OCI-LY7 (cell line): ENCODE measurements at regions not wholly inside any gene's neighbourhood (a gene's known extent, or its start where the extent isn't known, plus 50 kb on each side); places are given as distances from the start of the nearest gene placed in this dataset.

Source experiments
- BruUV-seq: library from RNA; stranded (reverse); fragments of 400-500 nt; replicated peaks from 2 replicates; lab custom pipeline; 2021; lab: Mats Ljungman, UMichigan
- CTCF ChIA-PET: fragments of 300-600 bp; sonication (Branson Sonifier 250); formaldehyde crosslinking; loops from one replicate; lab custom pipeline; 2022; ENCODE audit warnings: antibody characterized with exemption; ENCODE audit not compliant: unreplicated experiment; lab: Charles Lee
- POLR2A ChIA-PET: fragments of 300-600 bp; sonication (Branson Sonifier 250); formaldehyde crosslinking; loops from one replicate; lab custom pipeline; 2022; ENCODE audit warnings: antibody characterized with exemption; lab: Charles Lee
- DNase-seq: peaks from one replicate; pipeline ENCODE4 v3.0.0-alpha.2; 2015; ENCODE audit warnings: low spot score
- H2AFZ ChIP-seq: fragments of 200-600 bp; sonication (generic), shearing (Covaris generic); 2 replicates; pipeline ENCODE4 v1.6.1; 2014; ENCODE audit warnings: mild to moderate bottlenecking, antibody characterized with exemption, low read length, moderate library complexity
- H3K27ac ChIP-seq: fragments of 200-600 bp; sonication (generic); 2 replicates; pipeline ENCODE4 v1.5.1; 2014; ENCODE audit warnings: mixed run types, low read depth, mild to moderate bottlenecking, moderate library complexity, low read length, inconsistent platforms; ENCODE audit not compliant: poor library complexity, severe bottlenecking
- H3K36me3 ChIP-seq: fragments of 200-600 bp; sonication (generic); 2 replicates; pipeline ENCODE4 v1.6.1; 2014; ENCODE audit warnings: mild to moderate bottlenecking, antibody characterized with exemption, low read length, moderate library complexity, mixed read lengths; ENCODE audit not compliant: insufficient read depth
- H3K4me1 ChIP-seq: fragments of 200-600 bp; sonication (generic); 2 replicates; pipeline ENCODE4 v1.5.1; 2014; ENCODE audit warnings: mild to moderate bottlenecking, low read length; ENCODE audit not compliant: insufficient read depth, poor library complexity, severe bottlenecking
- H3K4me2 ChIP-seq: fragments of 200-600 bp; sonication (generic); 2 replicates; pipeline ENCODE4 v1.6.1; 2014; ENCODE audit warnings: mild to moderate bottlenecking, low read length
- H3K4me3 ChIP-seq: fragments of 200-600 bp; sonication (generic); 2 replicates; pipeline ENCODE4 v1.5.1; 2014; ENCODE audit warnings: mild to moderate bottlenecking, low read depth, low read length; ENCODE audit not compliant: poor library complexity, severe bottlenecking
- H3K79me2 ChIP-seq: fragments of 200-600 bp; sonication (generic); 2 replicates; pipeline ENCODE4 v1.6.1; 2016; ENCODE audit warnings: low read depth, mild to moderate bottlenecking, low read length, moderate library complexity, mixed read lengths; ENCODE audit not compliant: insufficient read depth
- H3K9me2 ChIP-seq: fragments of 200-600 bp; sonication (generic); 2 replicates; pipeline ENCODE4 v1.6.1; 2016; ENCODE audit warnings: mild to moderate bottlenecking, low read length, mixed read lengths; ENCODE audit not compliant: insufficient read depth
- H3K9me3 ChIP-seq: fragments of 200-600 bp; sonication (generic); 2 replicates; pipeline ENCODE4 v1.6.1; 2014; ENCODE audit warnings: mild to moderate bottlenecking, mixed run types, low read length, mixed read lengths
- H4K20me1 ChIP-seq: fragments of 200-600 bp; sonication (generic); 2 replicates; pipeline ENCODE4 v1.6.1; 2014; ENCODE audit warnings: mild to moderate bottlenecking, antibody characterized with exemption, low read length, moderate library complexity, mixed read lengths; ENCODE audit not compliant: insufficient read depth
- CTCF ChIP-seq: fragments of 200-600 bp; sonication (generic); conservative IDR thresholded peaks from 2 replicates; pipeline ENCODE4 v1.5.1; 2014; ENCODE audit warnings: mild to moderate bottlenecking, antibody characterized with exemption, low read length, moderate library complexity, mixed read lengths
- EZH2phosphoT487 ChIP-seq: fragments of 200-600 bp; sonication (generic); IDR thresholded peaks from 2 replicates; pipeline ENCODE4 v1.6.1; 2018; ENCODE audit warnings: low read depth, borderline replicate concordance, mild to moderate bottlenecking, mixed run types, antibody characterized with exemption, low read length, moderate library complexity, mixed read lengths
- intact Hi-C: fragments of 100-400 bp; cut with micrococcal nuclease; formaldehyde crosslinking; loops from one replicate; pipeline ENCODE4 v1.10.0; 2022; ENCODE audit not compliant: unreplicated experiment

GRCh38 chr6:25085756-25086155 is 150.0 kb upstream of the RIPOR2 start:
- BruUV-seq, result no TSS peak
- Histone ChIP-seq H3K79me2 (no peaks in the 10 kb centered on the region), H3K4me3 (no peak overlapping the region), H3K36me3 (no peaks in the 10 kb centered on the region), H3K9me2 (no peaks in the 10 kb centered on the region), H3K9me3 (no peaks in the 10 kb centered on the region), H3K27ac (no peak overlapping the region), H3K4me2 (no peak overlapping the region), H4K20me1 (no peaks in the 10 kb centered on the region), H3K4me1 (no peaks in the 10 kb centered on the region), H2AFZ (no peak overlapping the region)
- intact Hi-C loops, result loop anchor here (10.0 kb wide), 1 partner anchor 89 kb away; no protein-coding TSS in a partner anchor
- peak; percentile 16 for DNase-seq
- TF ChIP-seq EZH2phosphoT487 (no peak), CTCF (no peak)
- ChIA-PET CTCF (no interaction called here), POLR2A (interaction anchor here (0.6 to 1.3 kb wide), 5 partner anchors 15 to 196 kb away, joined by 3 to 6 read pairs (median 3); no protein-coding TSS in a partner anchor)

GRCh38 chr6:25086500-25087091 is 150.8 kb upstream of the RIPOR2 start:
- H3K36me3 ChIP-seq, result no peaks in the 10 kb centered on the region
- DNase-seq, result no peak
- no TSS peak for BruUV-seq
- no peaks in the 10 kb centered on the region for H3K9me3 ChIP-seq
- POLR2A ChIA-PET, result interaction anchor here (0.6 kb wide), 1 partner anchor 107 kb away, joined by 3 read pairs; no protein-coding TSS in a partner anchor
- H3K4me1 ChIP-seq, result no peaks in the 10 kb centered on the region
- no peaks in the 10 kb centered on the region for H4K20me1 ChIP-seq
- TF ChIP-seq CTCF (no peak), EZH2phosphoT487 (no peak)
- H3K4me3 ChIP-seq, result no peak overlapping the region
- intact Hi-C loops, result loop anchor here (10.0 kb wide), 1 partner anchor 88 kb away; no protein-coding TSS in a partner anchor
- H3K4me2 ChIP-seq, result no peak overlapping the region
- CTCF ChIA-PET, result no interaction called here
- no peak overlapping the region for H2AFZ ChIP-seq
- no peaks in the 10 kb centered on the region for H3K9me2 ChIP-seq
- H3K27ac ChIP-seq, result no peak overlapping the region
- no peaks in the 10 kb centered on the region for H3K79me2 ChIP-seq

GRCh38 chr6:25088513-25088912 is 152.8 kb upstream of the RIPOR2 start:
- intact Hi-C loops, result loop anchor here (10.0 kb wide), 1 partner anchor 86 kb away; no protein-coding TSS in a partner anchor
- Histone ChIP-seq H3K4me3 (no peak overlapping the region), H3K9me3 (no peaks in the 10 kb centered on the region), H3K9me2 (no peaks in the 10 kb centered on the region), H2AFZ (no peak overlapping the region), H3K79me2 (no peaks in the 10 kb centered on the region), H3K4me1 (no peaks in the 10 kb centered on the region), H3K4me2 (no peak overlapping the region), H4K20me1 (no peaks in the 10 kb centered on the region), H3K36me3 (no peaks in the 10 kb centered on the region), H3K27ac (no peak overlapping the region)
- DNase-seq, result no peak
- TF ChIP-seq CTCF (no peak), EZH2phosphoT487 (no peak)
- POLR2A ChIA-PET, result no interaction called here
- CTCF ChIA-PET, result no interaction called here
- BruUV-seq, result no TSS peak
